Central memory CD8-positive, alpha-beta T cell (primary cell): ENCODE measurements at regions not wholly inside any gene's neighbourhood (a gene's known extent, or its start where the extent isn't known, plus 50 kb on each side); places are given as distances from the start of the nearest gene placed in this dataset.

Source experiments
- ATAC-seq: fragments of 150-1000 bp; cut with Tn5 transposase; replicated peaks from 2 replicates; pipeline ENCODE4 v1.10.0; 2022; ENCODE audit warnings: mild to moderate bottlenecking, moderate FRiP score, moderate number of reproducible peaks; ENCODE audit not compliant: poor library complexity, severe bottlenecking; ENCODE audit errors: extremely low read depth
- DNase-seq, 2 donors: peaks; one replicate each; pipeline ENCODE4 v3.0.0; 2021; ENCODE audit warnings: low spot score in 2 of 2
- H3K27ac Mint-ChIP-seq: one replicate; pipeline ENCODE4 v1.8.0; 2022; ENCODE audit warnings: low read depth, mild to moderate bottlenecking, moderate library complexity, mixed read lengths
- H3K27me3 Mint-ChIP-seq: one replicate; pipeline ENCODE4 v1.8.0; 2022; ENCODE audit warnings: mixed read lengths
- H3K36me3 Mint-ChIP-seq: one replicate; pipeline ENCODE4 v1.8.0; 2022; ENCODE audit warnings: mild to moderate bottlenecking, moderate library complexity, mixed read lengths; ENCODE audit not compliant: insufficient read depth
- H3K4me1 Mint-ChIP-seq: one replicate; pipeline ENCODE4 v1.8.0; 2022; ENCODE audit warnings: mixed read lengths
- H3K4me3 Mint-ChIP-seq: one replicate; pipeline ENCODE4 v1.8.0; 2022; ENCODE audit warnings: mild to moderate bottlenecking, moderate library complexity, mixed read lengths
- H3K9me3 Mint-ChIP-seq: one replicate; pipeline ENCODE4 v1.8.0; 2022; ENCODE audit warnings: mixed read lengths

GRCh38 chr1:87916965-87917364 is 588.3 kb downstream of the LMO4 start:
- no peaks in the 10 kb centered on the region for H3K36me3 Mint-ChIP-seq
- H3K27ac Mint-ChIP-seq: no peak overlapping the region
- DNase-seq: no peak
- no peak for ATAC-seq
- peaks cover 35% of the 10 kb centered on the region for H3K27me3 Mint-ChIP-seq
- peaks cover 8% of the 10 kb centered on the region for H3K9me3 Mint-ChIP-seq
- H3K4me3 Mint-ChIP-seq: no peak overlapping the region
- H3K4me1 Mint-ChIP-seq: no peaks in the 10 kb centered on the region

GRCh38 chr1:87918398-87918797 is 589.7 kb downstream of the LMO4 start:
- no peak overlapping the region for H3K27ac Mint-ChIP-seq
- ATAC-seq (no peak), DNase-seq (no peak)
- H3K36me3 Mint-ChIP-seq: no peaks in the 10 kb centered on the region
- H3K9me3 Mint-ChIP-seq: peaks cover 7% of the 10 kb centered on the region
- no peaks in the 10 kb centered on the region for H3K4me1 Mint-ChIP-seq
- H3K27me3 Mint-ChIP-seq: peaks cover 35% of the 10 kb centered on the region
- no peak overlapping the region for H3K4me3 Mint-ChIP-seq

- ATAC-seq: no peak
- Mint-ChIP-seq H3K27ac (no peak overlapping the region), H3K27me3 (peaks cover 22% of the 10 kb centered on the region)
These were observed 594.2 kb downstream of the LMO4 start for GRCh38 chr1:87922885-87923284.

GRCh38 chr1:87926131-87926830 is 597.6 kb downstream of the LMO4 start:
- no peak for DNase-seq
- H3K4me1 Mint-ChIP-seq: no peaks in the 10 kb centered on the region
- no peak overlapping the region for H3K27ac Mint-ChIP-seq
- H3K9me3 Mint-ChIP-seq: peaks cover 6% of the 10 kb centered on the region
- H3K27me3 Mint-ChIP-seq: peaks cover 9% of the 10 kb centered on the region
- peaks cover 2% of the 10 kb centered on the region for H3K36me3 Mint-ChIP-seq
- no peak overlapping the region for H3K4me3 Mint-ChIP-seq
- ATAC-seq: no peak

More at GRCh38 chr1:87922885-87923284, 594.2 kb downstream of the LMO4 start:
- H3K36me3 Mint-ChIP-seq: peaks cover 2% of the 10 kb centered on the region
- H3K4me1 Mint-ChIP-seq: no peaks in the 10 kb centered on the region
- H3K9me3 Mint-ChIP-seq: no peaks in the 10 kb centered on the region
- no peak overlapping the region for H3K4me3 Mint-ChIP-seq
- no peak for DNase-seq

GRCh38 chr1:87926921-87927320 is 598.2 kb downstream of the LMO4 start:
- Mint-ChIP-seq H3K36me3 (peaks cover 2% of the 10 kb centered on the region), H3K4me1 (no peaks in the 10 kb centered on the region), H3K27ac (no peak overlapping the region), H3K9me3 (peaks cover 6% of the 10 kb centered on the region), H3K27me3 (peaks cover 9% of the 10 kb centered on the region), H3K4me3 (no peak overlapping the region)
- ATAC-seq: no peak
- no peak for DNase-seq

- H3K27ac Mint-ChIP-seq: no peak overlapping the region
- DNase-seq: no peak
- H3K36me3 Mint-ChIP-seq: peaks cover 2% of the 10 kb centered on the region
- no peak for ATAC-seq
- peaks cover 6% of the 10 kb centered on the region for H3K9me3 Mint-ChIP-seq
- H3K4me1 Mint-ChIP-seq: no peaks in the 10 kb centered on the region
- peaks cover 9% of the 10 kb centered on the region for H3K27me3 Mint-ChIP-seq
- no peak overlapping the region for H3K4me3 Mint-ChIP-seq
These were observed 599.0 kb downstream of the LMO4 start for GRCh38 chr1:87927391-87928280.

- H3K9me3 Mint-ChIP-seq: peaks cover 6% of the 10 kb centered on the region
- DNase-seq (no peak), ATAC-seq (no peak)
- peaks cover 2% of the 10 kb centered on the region for H3K36me3 Mint-ChIP-seq
- H3K27me3 Mint-ChIP-seq: peaks cover 9% of the 10 kb centered on the region
- H3K4me3 Mint-ChIP-seq: no peak overlapping the region
- no peak overlapping the region for H3K27ac Mint-ChIP-seq
- no peaks in the 10 kb centered on the region for H3K4me1 Mint-ChIP-seq
These were observed 599.9 kb downstream of the LMO4 start for GRCh38 chr1:87928623-87929022.

GRCh38 chr1:87929906-87930305 is 601.2 kb downstream of the LMO4 start:
- H3K36me3 Mint-ChIP-seq: peaks cover 2% of the 10 kb centered on the region
- H3K9me3 Mint-ChIP-seq: peaks cover 6% of the 10 kb centered on the region
- ATAC-seq (no peak), DNase-seq (no peak)
- H3K27ac Mint-ChIP-seq: no peak overlapping the region
- H3K4me3 Mint-ChIP-seq: no peak overlapping the region
- peaks cover 9% of the 10 kb centered on the region for H3K27me3 Mint-ChIP-seq
- no peaks in the 10 kb centered on the region for H3K4me1 Mint-ChIP-seq

- ATAC-seq: no peak
- Mint-ChIP-seq H3K36me3 (peaks cover 2% of the 10 kb centered on the region), H3K4me1 (no peaks in the 10 kb centered on the region), H3K27ac (no peak overlapping the region), H3K27me3 (peaks cover 9% of the 10 kb centered on the region), H3K9me3 (peaks cover 6% of the 10 kb centered on the region), H3K4me3 (no peak overlapping the region)
- DNase-seq: no peak
These were observed 602.1 kb downstream of the LMO4 start for GRCh38 chr1:87930796-87931195.

- H3K27me3 Mint-ChIP-seq: no peaks in the 10 kb centered on the region
- H3K36me3 Mint-ChIP-seq: no peaks in the 10 kb centered on the region
- no peaks in the 10 kb centered on the region for H3K4me1 Mint-ChIP-seq
- DNase-seq: no peak
- peaks cover 6% of the 10 kb centered on the region for H3K9me3 Mint-ChIP-seq
- H3K27ac Mint-ChIP-seq: no peak overlapping the region
- no peak overlapping the region for H3K4me3 Mint-ChIP-seq
- no peak for ATAC-seq
These were observed 604.5 kb downstream of the LMO4 start for GRCh38 chr1:87933171-87933570.

- H3K9me3 Mint-ChIP-seq: peaks cover 6% of the 10 kb centered on the region
- H3K27ac Mint-ChIP-seq: no peak overlapping the region
- no peak for ATAC-seq
- DNase-seq: no peak
- no peaks in the 10 kb centered on the region for H3K4me1 Mint-ChIP-seq
- H3K27me3 Mint-ChIP-seq: no peaks in the 10 kb centered on the region
- H3K4me3 Mint-ChIP-seq: no peak overlapping the region
- H3K36me3 Mint-ChIP-seq: no peaks in the 10 kb centered on the region
These were observed 606.5 kb downstream of the LMO4 start for GRCh38 chr1:87935130-87935529.

- H3K27me3 Mint-ChIP-seq: peaks cover 3% of the 10 kb centered on the region
- no peak overlapping the region for H3K4me3 Mint-ChIP-seq
- no peaks in the 10 kb centered on the region for H3K9me3 Mint-ChIP-seq
These were observed 609.2 kb downstream of the LMO4 start for GRCh38 chr1:87937831-87938395.

GRCh38 chr1:87938631-87939030 is 610.0 kb downstream of the LMO4 start:
- H3K4me1 Mint-ChIP-seq: no peaks in the 10 kb centered on the region
- H3K4me3 Mint-ChIP-seq: no peak overlapping the region
- H3K36me3 Mint-ChIP-seq: no peaks in the 10 kb centered on the region
- H3K27me3 Mint-ChIP-seq: peaks cover 10% of the 10 kb centered on the region
- H3K9me3 Mint-ChIP-seq: no peaks in the 10 kb centered on the region
- DNase-seq: no peak
- no peak for ATAC-seq
- H3K27ac Mint-ChIP-seq: no peak overlapping the region

More at GRCh38 chr1:87937831-87938395, 609.2 kb downstream of the LMO4 start:
- Mint-ChIP-seq H3K36me3 (no peaks in the 10 kb centered on the region), H3K27ac (no peak overlapping the region), H3K4me1 (no peaks in the 10 kb centered on the region)
- DNase-seq (no peak), ATAC-seq (no peak)
